GM23338 (cell line): ENCODE measurements at regions not wholly inside any gene's neighbourhood (a gene's known extent, or its start where the extent isn't known, plus 50 kb on each side); places are given as distances from the start of the nearest gene placed in this dataset.

ENCODE experiments used
- ATAC-seq: fragments of 200-7000 bp; cut with Tn5 transposase; 3 replicates; pipeline ENCODE4 v1.9.1; 2020
- DNase-seq: peaks from one replicate; pipeline ENCODE4 v3.0.0-alpha.2; 2015; ENCODE audit warnings: low spot score
- H2AFZ ChIP-seq: fragments of 200-600 bp; sonication (generic); 2 replicates; pipeline ENCODE4 v1.8.0; 2016; ENCODE audit warnings: antibody characterized with exemption, mild to moderate bottlenecking, moderate library complexity
- H3F3A ChIP-seq: fragments of 200-600 bp; sonication (generic); replicated peaks from 2 replicates; pipeline ENCODE4 v1.8.0; 2017; ENCODE audit warnings: antibody characterized with exemption, mixed run types, low read depth
- H3K27ac ChIP-seq: fragments of 200-600 bp; sonication (generic); 2 replicates; pipeline ENCODE4 v1.6.1; 2016; ENCODE audit warnings: low read depth
- H3K27me3 ChIP-seq: fragments of 200-600 bp; sonication (generic); 2 replicates; pipeline ENCODE4 v1.8.0; 2016; ENCODE audit warnings: mild to moderate bottlenecking, mixed run types, moderate library complexity; ENCODE audit not compliant: insufficient read depth
- H3K36me3 ChIP-seq: fragments of 200-600 bp; sonication (generic); 2 replicates; pipeline ENCODE4 v1.8.0; 2016; ENCODE audit warnings: mild to moderate bottlenecking; ENCODE audit not compliant: insufficient read depth
- H3K4me1 ChIP-seq: fragments of 200-600 bp; sonication (generic); 2 replicates; pipeline ENCODE4 v1.8.0; 2016; ENCODE audit warnings: mild to moderate bottlenecking, moderate library complexity; ENCODE audit not compliant: insufficient read depth
- H3K4me2 ChIP-seq: fragments of 200-600 bp; sonication (generic); 2 replicates; pipeline ENCODE4 v1.7.1; 2017; ENCODE audit warnings: mixed run types
- H3K4me3 ChIP-seq: fragments of 200-600 bp; sonication (generic); 2 replicates; pipeline ENCODE4 v1.6.1; 2016; ENCODE audit warnings: mixed run types
- H3K79me2 ChIP-seq: fragments of 200-600 bp; sonication (generic); replicated peaks from 2 replicates; pipeline ENCODE4 v1.8.0; 2017; ENCODE audit warnings: mild to moderate bottlenecking; ENCODE audit not compliant: insufficient read depth
- H3K9me2 ChIP-seq: fragments of 200-600 bp; sonication (generic); 2 replicates; pipeline ENCODE4 v1.8.0; 2017; ENCODE audit not compliant: insufficient read depth
- H4K20me1 ChIP-seq: fragments of 200-600 bp; sonication (generic); replicated peaks from 2 replicates; pipeline ENCODE4 v1.8.0; 2017; ENCODE audit warnings: mild to moderate bottlenecking; ENCODE audit not compliant: insufficient read depth
- H3K27ac Mint-ChIP-seq: 2 replicates; pipeline ENCODE4 v1.8.0; 2020; ENCODE audit warnings: inconsistent platforms, mild to moderate bottlenecking, moderate library complexity, mixed read lengths
- H3K27me3 Mint-ChIP-seq: 3 replicates; pipeline ENCODE4 v1.8.0; 2022; ENCODE audit warnings: low read depth, mild to moderate bottlenecking, moderate library complexity, mixed read lengths, inconsistent platforms; ENCODE audit not compliant: insufficient read depth, poor library complexity
- H3K36me3 Mint-ChIP-seq: 3 replicates; pipeline ENCODE4 v1.8.0; 2021; ENCODE audit warnings: low read depth, mild to moderate bottlenecking, inconsistent platforms, moderate library complexity, mixed read lengths
- H3K4me1 Mint-ChIP-seq: 3 replicates; pipeline ENCODE4 v1.8.0; 2020; ENCODE audit warnings: mild to moderate bottlenecking, inconsistent platforms, mixed read lengths
- H3K4me3 Mint-ChIP-seq: 3 replicates; pipeline ENCODE4 v1.8.0; 2021; ENCODE audit warnings: moderate library complexity, mild to moderate bottlenecking, inconsistent platforms, mixed read lengths
- H3K9me3 Mint-ChIP-seq: 3 replicates; pipeline ENCODE4 v1.8.0; 2020; ENCODE audit warnings: moderate library complexity, mild to moderate bottlenecking, inconsistent platforms, mixed read lengths
- ETS1 ChIP-seq: IDR thresholded peaks from 2 replicates; pipeline ENCODE4 v1.6.1; 2016; ENCODE audit warnings: antibody characterized with exemption
- JUNB ChIP-seq: IDR thresholded peaks from one replicate; pipeline ENCODE4 v1.6.1; 2016; ENCODE audit warnings: antibody characterized with exemption; ENCODE audit not compliant: unreplicated experiment
- ZNF114 ChIP-seq: fragments of 250-450 bp; sonication (Bioruptor Pico); IDR thresholded peaks from 2 replicates; pipeline ENCODE4 v1.5.0; 2020; ENCODE audit warnings: mild to moderate bottlenecking, moderate library complexity
- ZNF331 ChIP-seq: fragments of 250-450 bp; sonication (Bioruptor Pico); IDR thresholded peaks from 2 replicates; pipeline ENCODE4 v1.5.0; 2020; ENCODE audit warnings: low read depth, mild to moderate bottlenecking, moderate library complexity
- ZNF462 ChIP-seq: fragments of 250-450 bp; sonication (Bioruptor Pico); IDR thresholded peaks from 2 replicates; pipeline ENCODE4 v1.5.0; 2020; ENCODE audit warnings: mild to moderate bottlenecking, moderate library complexity

GRCh38 chr12:114850661-114851275 lies 166.8 kb upstream of the TBX3 start:
- no peak overlapping the region for H2AFZ ChIP-seq
- Mint-ChIP-seq H3K9me3 (peaks cover 10% of the 10 kb centered on the region), H3K4me1 (no peaks in the 10 kb centered on the region), H3K27ac (no peak overlapping the region), H3K27me3 (no peaks in the 10 kb centered on the region), H3K4me3 (no peak overlapping the region), H3K36me3 (peaks cover 5% of the 10 kb centered on the region; the same call in 2 of the 3 replicates)
- no peaks in the 10 kb centered on the region for H3K79me2 ChIP-seq
- no peak overlapping the region for H3K4me2 ChIP-seq
- no peaks in the 10 kb centered on the region for H3K36me3 ChIP-seq
- no peak overlapping the region for H3K27ac ChIP-seq
- H3F3A ChIP-seq = no peaks in the 10 kb centered on the region
- no peak for ATAC-seq
- H3K4me3 ChIP-seq = no peak overlapping the region
- H3K4me1 ChIP-seq = no peaks in the 10 kb centered on the region
- DNase-seq = no peak
- TF ChIP-seq ZNF462 (CRISPR knock-in tag) (no peak), JUNB (no peak), ZNF331 (CRISPR knock-in tag) (no peak), ZNF114 (CRISPR knock-in tag) (no peak), ETS1 (no peak)
- no peaks in the 10 kb centered on the region for H4K20me1 ChIP-seq
- H3K9me2 ChIP-seq = no peaks in the 10 kb centered on the region
- no peaks in the 10 kb centered on the region for H3K27me3 ChIP-seq
